ENCODE measurements at regions not wholly inside any gene's neighbourhood (a gene's known extent, or its start where the extent isn't known, plus 50 kb on each side); places are given as distances from the start of the nearest gene placed in this dataset.

GRCh38 chr2:30382995-30383394, 64.1 kb upstream of the LCLAT1 start:
- CTCF ChIA-PET: no interaction called here
- Mint-ChIP-seq H3K9me3 (no peaks in the 10 kb centered on the region), H3K27me3 (peaks cover 4% of the 10 kb centered on the region), H3K27ac (no peak overlapping the region), H3K36me3 (ENCODE audit: low read depth) (no peaks in the 10 kb centered on the region), H3K4me1 (no peaks in the 10 kb centered on the region), H3K4me3 (no peak overlapping the region)
- POLR2A ChIA-PET: no interaction called here
- DNase-seq: no peak

GRCh38 chr2:30385327-30385726, 61.7 kb upstream of the LCLAT1 start:
- Mint-ChIP-seq H3K27me3 (peaks cover 4% of the 10 kb centered on the region), H3K36me3 (ENCODE audit: low read depth) (no peaks in the 10 kb centered on the region), H3K4me3 (no peak overlapping the region), H3K4me1 (no peaks in the 10 kb centered on the region), H3K27ac (no peak overlapping the region), H3K9me3 (no peaks in the 10 kb centered on the region)
- ChIA-PET CTCF (no interaction called here), POLR2A (no interaction called here)
- DNase-seq: no peak

GRCh38 chr2:30392097-30392496, 54.9 kb upstream of the LCLAT1 start:
- no peak overlapping the region for H3K27ac Mint-ChIP-seq
- H3K27me3 Mint-ChIP-seq: peaks cover 2% of the 10 kb centered on the region
- no peaks in the 10 kb centered on the region for H3K4me1 Mint-ChIP-seq
- H3K9me3 Mint-ChIP-seq: no peaks in the 10 kb centered on the region
- no peaks in the 10 kb centered on the region for H3K36me3 Mint-ChIP-seq (ENCODE audit: low read depth)
- CTCF ChIA-PET: no interaction called here
- H3K4me3 Mint-ChIP-seq: no peak overlapping the region
- POLR2A ChIA-PET: no interaction called here
- no peak for DNase-seq

- POLR2A ChIA-PET: no interaction called here
- Mint-ChIP-seq H3K9me3 (no peaks in the 10 kb centered on the region), H3K4me3 (no peak overlapping the region), H3K36me3 (ENCODE audit: low read depth) (no peaks in the 10 kb centered on the region), H3K27ac (no peak overlapping the region), H3K27me3 (peaks cover 2% of the 10 kb centered on the region), H3K4me1 (no peaks in the 10 kb centered on the region)
- CTCF ChIA-PET: no interaction called here
- no peak for DNase-seq
These were observed 53.5 kb upstream of the LCLAT1 start for GRCh38 chr2:30393510-30393909.

GRCh38 chr2:30394096-30394495, 53.0 kb upstream of the LCLAT1 start:
- Mint-ChIP-seq H3K36me3 (ENCODE audit: low read depth) (no peaks in the 10 kb centered on the region), H3K9me3 (no peaks in the 10 kb centered on the region), H3K27me3 (peaks cover 2% of the 10 kb centered on the region), H3K4me1 (no peaks in the 10 kb centered on the region), H3K4me3 (no peak overlapping the region), H3K27ac (no peak overlapping the region)
- no peak for DNase-seq
- CTCF ChIA-PET: no interaction called here
- POLR2A ChIA-PET: no interaction called here

- no peak overlapping the region for H3K4me3 Mint-ChIP-seq
- no peaks in the 10 kb centered on the region for H3K36me3 Mint-ChIP-seq (ENCODE audit: low read depth)
- no peak overlapping the region for H3K27ac Mint-ChIP-seq
- no peaks in the 10 kb centered on the region for H3K9me3 Mint-ChIP-seq
- H3K4me1 Mint-ChIP-seq: no peaks in the 10 kb centered on the region
- DNase-seq: no peak
- ChIA-PET CTCF (no interaction called here), POLR2A (no interaction called here)
- no peaks in the 10 kb centered on the region for H3K27me3 Mint-ChIP-seq
These were observed 50.4 kb upstream of the LCLAT1 start for GRCh38 chr2:30396436-30397232.

Measured in activated CD4-positive, alpha-beta memory T cell treated with anti-CD3 and anti-CD28 coated beads, Interleukin-2, amount 10 ng/mL, durations not matched to agents 7 days and 5 days (primary cell).